HG03097 (cell line): ENCODE measurements at regions not wholly inside any gene's neighbourhood (a gene's known extent, or its start where the extent isn't known, plus 50 kb on each side); places are given as distances from the start of the nearest gene placed in this dataset.
"Not testable (repeated sequence)": the region's sequence is repeated elsewhere in the genome, so short reads cannot be mapped to it uniquely, and the experiment has no call there.

Source experiments
- ATAC-seq: cut with Tn5 transposase; IDR thresholded peaks from one replicate; pipeline ENCODE4 v1.9.1; 2021; ENCODE audit not compliant: unreplicated experiment, low FRiP score

DNA sequence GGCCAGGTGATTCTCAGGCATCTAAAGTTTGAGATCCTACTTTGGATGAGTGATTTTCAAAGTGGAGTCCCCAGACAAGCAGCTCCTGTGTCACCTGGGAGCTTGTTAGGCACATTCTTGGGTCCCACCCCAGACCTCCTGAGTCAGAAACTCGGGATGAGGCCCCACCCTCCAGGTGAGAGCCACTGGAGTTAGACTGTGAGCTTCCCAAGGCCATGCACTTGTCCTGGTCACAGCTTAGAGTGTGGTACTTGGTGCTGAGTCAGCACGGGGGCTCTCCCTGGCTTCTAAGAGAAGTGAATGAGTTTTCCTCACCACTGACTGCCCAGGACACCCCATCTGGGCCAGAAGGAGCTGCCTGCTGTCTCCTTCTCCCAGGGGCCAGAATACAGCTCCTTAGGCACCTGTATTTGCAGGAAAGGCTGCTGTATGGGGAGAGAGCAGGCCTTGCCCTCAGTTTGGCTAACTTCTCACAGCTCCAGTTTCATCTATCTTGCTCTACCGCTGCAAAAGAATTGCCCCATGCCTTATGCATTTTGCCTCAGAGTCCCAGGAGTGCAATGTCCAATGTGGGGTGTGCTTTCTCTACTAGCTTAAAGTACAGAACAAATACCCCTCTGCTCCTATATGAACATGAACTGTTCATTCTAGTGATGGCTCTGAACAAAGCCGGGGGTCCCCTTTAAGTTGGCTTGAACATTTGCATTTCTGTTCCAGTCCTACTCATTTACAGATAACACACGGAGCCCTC lies 98.1 kb downstream of the PSMG1 start:
- no peak for ATAC-seq

DNA sequence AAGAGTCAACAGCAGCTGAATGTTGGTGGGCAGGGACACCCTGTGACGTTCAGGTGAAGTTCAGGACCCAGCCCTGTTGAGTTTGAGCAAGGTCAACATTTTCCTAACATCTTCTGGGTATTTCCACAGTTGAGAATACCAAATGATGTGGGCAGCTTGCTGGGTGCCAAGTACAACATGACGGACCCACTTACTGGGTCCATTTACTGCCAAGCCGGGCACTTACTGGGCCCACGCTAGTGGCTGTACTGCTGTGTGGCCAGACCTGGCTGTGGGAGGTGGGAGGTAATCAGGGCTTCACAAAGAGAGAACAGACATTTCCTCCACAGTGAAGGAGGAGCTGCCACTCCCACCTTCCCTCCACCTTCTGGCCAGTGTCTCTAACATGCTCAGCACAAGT lies 99.2 kb downstream of the PSMG1 start:
- ATAC-seq, result no peak

DNA sequence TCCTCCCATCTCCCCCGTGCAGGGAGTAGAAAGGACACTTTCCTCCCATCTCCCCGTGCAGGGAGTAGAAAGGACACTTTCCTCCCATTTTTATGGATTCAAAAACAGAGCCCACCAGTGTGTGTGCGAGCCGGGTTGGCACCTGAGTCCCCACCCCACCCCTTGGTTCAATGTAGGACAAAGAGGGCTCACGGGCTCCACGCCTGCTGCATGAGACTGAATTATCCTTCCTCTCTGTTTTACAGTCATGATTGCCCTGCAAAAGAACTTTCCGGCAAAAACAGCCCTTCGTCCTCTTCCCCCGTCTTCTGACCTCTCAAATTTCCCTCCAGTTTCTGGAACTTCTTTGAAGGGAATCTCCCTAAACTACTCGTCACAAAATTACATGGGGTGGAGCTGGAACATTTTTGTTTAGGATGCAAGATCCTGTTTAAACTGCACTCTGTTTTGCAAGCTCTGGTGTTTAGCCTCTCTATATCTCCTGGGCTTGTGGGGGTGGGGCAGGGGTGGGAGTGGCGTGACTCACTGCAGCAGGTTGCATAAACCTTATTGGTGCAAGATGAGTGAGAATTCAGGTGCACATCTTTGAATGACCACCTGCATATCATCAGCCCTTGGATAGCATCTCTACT lies 99.8 kb downstream of the PSMG1 start:
- ATAC-seq, result no peak

DNA sequence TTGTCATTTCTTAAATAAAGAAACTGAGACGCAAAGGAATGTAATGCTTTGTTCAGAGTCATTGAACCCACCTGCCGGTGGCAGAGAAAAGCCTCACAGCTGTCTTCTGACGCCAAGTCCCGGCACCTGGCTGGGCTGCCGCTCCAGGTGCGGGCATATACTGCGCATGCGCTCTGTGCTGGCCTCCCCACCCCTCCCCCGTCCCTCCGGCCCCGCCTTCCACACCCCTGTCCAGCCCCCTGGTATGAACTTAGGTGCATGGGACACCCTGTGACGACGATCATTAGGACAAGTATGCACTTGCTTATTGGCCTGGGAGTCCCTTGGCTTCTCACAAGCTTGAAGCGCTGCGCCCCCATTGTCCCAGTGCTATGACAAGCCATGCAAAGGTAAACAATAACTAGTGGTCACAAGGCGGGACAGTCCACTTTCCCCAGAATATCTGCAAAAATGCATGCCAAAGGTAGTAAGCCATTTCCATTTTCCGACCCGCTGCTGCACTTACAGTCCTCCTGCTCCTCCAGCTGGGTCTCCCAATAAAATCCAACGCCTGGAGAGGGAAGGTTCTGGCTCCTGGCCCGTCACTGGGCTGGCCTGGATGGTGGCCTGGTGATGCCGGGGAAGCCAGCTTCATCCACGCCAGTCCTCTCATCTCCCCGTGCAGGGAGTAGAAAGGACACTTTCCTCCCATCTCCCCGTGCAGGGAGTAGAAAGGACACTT lies 100.4 kb downstream of the PSMG1 start:
- no peak for ATAC-seq

DNA sequence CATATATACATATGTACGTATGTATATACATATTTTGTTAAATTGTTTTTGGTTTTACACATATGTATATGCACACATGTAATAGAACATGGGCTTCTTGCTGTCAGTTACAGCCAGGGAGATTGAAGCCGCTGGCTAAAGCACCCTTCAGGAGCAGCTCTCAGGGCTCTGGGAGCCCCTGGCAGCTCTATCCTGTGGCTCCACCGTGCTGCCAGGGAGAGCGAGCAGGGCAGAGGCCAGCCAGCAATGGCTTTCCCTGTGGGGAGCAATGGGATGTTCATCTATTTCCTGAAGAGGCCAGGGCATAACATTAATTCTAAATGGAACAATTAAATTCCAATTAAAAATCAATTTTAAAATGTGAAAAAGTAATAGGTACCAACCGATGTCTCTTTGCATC lies 102.9 kb downstream of the PSMG1 start:
- ATAC-seq, result no peak

DNA sequence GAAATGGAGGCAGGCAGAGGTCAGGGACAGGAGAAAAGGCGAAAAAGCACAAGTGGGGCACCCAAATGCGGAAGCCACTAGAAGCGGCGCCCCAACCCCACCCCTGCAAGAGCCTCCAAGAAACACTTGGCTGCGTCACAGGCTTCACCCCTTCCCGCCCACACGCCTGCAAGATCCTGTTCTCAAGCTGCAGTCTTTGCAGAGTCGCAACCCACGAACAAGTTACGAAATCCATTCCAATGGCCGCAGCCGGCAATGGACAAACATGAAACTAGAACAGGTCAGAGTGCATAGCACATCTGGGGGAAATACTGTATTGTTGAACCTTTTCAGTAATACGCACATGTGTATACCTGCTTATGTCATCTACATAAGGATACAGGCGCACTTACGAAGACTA lies 103.6 kb downstream of the PSMG1 start:
- no peak for ATAC-seq

DNA sequence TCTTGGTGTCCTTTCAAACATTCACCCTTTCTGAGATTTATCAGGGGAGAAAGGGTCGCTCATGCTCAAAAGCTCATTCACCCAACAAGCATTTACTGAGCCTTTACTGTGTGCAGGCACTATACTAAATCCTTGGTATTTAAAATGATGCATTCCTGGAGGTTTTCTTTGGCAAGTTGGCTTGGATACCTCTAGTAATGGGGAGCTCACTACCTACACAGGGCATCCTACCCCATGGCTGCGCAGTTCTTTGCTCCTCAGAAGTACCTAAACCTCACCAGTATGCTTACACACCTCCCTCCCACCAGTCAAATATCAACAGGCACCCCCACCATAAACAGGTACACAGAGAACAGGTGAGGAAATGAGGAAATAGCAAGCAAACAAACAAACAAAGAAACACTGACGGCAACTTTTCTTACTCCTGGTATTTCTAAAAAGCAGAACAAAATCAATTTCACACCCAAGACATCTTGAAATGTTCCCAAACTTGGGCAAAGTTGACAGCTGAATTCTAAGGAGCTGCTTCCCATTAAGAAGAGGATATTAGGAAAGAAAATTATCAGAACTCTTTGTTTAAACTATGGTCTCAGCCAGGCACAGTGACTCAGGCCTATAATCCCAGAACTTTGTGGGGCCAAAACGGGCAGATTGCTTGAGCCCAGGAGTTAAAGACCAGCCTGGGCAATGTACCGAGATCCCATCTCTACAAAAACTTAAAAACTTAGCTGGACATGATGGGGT lies 104.8 kb downstream of the PSMG1 start:
- no peak for ATAC-seq

DNA sequence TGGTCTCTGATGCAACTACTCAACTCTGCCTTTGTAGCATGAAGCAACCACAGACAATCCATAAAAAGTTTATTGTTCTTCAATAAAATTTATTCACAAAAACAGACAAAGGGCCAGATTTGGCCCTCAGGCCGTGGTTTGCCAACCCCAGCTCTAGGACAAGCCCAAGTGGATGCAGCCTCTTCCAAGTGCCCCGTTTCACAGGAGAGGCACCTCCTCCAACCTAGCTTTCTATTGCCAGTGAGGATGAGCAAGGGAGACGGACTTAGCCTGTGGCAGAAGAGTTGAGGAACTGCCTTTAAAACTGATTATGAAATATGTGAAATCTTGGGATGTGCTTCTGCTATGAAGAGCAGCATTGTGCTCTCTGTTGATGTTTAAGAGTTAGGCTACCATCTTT lies 105.4 kb downstream of the PSMG1 start:
- no peak for ATAC-seq

DNA sequence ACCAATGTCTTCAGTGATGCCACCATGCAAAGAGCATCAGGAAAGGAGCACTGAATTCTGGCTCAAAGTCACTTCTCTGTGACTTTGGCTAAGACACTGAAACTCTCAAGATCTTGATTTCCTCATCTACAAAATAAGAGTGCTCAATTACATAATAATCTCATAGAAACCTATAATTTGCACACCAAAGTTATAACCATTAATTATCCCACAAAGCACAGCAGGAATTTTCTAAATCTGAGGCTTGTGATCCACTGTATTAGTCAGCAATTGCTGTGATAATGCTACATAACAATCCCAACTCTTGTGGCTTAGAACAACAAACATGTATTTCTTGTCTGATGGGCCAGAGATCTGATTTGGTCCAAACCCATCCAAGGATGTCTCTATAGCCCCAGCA lies 108.7 kb downstream of the PSMG1 start:
- ATAC-seq, result no peak

DNA sequence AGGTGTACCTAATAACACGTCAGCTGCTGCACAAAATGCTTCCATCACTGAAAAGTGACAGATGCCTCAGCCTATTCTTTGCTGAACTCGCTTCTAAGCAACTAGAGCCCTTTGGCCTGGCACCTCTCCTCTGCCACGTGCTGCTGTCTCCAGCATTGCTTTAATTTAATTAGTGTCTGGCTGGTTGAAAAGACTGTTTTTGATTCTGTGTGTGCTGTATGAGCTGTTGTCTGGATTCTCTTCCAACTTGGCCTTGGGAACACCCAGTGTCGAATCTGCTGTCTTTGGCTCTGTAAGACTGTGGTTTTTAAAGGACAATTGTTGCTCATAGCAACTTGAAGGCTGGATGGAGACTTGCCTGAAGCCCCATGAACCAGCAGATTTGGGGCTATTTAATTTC lies 109.5 kb downstream of the PSMG1 start:
- ATAC-seq, result no peak

DNA sequence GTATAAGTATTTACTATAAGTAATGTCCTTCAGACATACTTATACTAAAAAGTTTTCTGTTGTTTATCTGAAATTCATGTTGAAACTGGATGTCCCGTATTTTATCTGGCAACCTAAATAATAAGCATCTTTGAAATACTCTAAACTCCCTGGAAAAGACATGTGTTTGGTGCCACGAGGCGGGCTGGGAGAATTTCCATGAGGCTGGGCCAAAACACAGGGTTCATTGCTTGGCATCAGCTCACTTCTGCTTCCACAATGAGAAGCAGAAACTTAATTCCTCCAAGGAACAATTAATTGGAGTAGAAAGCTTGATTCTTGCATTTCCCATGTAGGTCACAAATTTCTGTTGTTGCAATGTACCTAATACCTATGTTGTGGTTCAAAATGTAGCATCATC lies 110.2 kb downstream of the PSMG1 start:
- ATAC-seq, result no peak

DNA sequence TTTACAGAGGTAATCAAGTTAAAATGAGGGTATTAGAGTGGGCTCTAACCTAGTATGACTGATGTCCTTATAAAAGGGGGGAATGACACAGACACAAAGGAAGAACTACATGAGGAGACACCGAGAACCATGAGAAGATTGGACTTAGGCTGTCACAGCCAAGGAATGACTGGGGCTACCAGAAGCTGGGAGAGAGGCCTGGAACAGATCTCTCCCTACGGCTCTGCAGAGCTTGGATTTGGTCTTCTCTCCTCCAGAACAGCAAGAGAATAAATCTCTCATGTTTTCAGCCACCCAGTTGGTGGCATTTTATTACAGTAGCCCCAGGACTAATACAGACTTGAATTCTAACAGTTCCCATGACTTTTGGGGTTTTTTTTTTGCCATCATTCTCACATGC lies 110.8 kb downstream of the PSMG1 start:
- no peak for ATAC-seq

DNA sequence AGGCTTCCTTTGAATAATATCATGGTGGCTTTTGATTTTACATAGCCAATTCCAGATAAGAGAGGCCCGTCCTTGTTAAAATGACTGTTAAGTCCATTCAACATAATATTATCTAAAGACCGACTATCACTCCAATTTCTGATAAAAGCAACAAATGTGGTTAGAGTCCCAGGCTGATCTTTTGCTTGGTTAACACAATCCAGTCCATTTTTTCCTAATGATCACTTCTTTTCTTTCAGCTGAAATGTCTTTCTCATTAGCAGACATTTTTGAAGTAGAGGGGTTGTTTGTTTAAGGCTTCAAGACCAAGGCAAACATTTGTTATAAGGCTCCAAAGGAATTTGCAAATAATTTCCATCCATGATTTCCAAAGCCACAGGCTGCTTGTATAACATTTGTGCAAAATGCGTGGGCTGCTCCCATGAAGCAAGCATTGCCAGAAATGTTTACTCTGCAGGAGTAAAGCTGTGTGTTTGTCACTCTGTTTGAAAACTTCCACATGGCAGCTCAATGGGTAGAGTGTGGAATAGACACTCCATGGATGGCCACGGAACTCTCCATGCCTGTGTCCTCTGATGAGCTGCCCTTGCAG lies 111.5 kb downstream of the PSMG1 start:
- ATAC-seq, result no peak

DNA sequence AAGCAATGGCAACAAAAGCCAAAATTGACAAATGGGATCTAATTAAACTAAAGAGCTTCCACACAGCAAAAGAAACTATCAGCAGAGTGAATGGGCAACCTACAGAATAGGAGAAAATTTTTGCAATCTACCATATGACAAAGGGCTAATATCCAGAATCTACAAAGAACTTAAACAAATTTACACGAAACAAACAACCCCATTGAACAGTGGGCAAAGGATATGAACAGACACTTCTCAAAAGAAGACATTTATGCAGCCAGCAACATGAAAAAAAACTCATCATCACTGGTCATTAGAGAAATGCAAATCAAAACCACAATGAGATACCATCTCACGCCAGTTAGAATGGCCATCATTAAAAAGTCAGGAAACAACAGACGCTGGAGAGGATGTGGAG lies 113.4 kb downstream of the PSMG1 start:
- not testable (repeated sequence) for ATAC-seq

DNA sequence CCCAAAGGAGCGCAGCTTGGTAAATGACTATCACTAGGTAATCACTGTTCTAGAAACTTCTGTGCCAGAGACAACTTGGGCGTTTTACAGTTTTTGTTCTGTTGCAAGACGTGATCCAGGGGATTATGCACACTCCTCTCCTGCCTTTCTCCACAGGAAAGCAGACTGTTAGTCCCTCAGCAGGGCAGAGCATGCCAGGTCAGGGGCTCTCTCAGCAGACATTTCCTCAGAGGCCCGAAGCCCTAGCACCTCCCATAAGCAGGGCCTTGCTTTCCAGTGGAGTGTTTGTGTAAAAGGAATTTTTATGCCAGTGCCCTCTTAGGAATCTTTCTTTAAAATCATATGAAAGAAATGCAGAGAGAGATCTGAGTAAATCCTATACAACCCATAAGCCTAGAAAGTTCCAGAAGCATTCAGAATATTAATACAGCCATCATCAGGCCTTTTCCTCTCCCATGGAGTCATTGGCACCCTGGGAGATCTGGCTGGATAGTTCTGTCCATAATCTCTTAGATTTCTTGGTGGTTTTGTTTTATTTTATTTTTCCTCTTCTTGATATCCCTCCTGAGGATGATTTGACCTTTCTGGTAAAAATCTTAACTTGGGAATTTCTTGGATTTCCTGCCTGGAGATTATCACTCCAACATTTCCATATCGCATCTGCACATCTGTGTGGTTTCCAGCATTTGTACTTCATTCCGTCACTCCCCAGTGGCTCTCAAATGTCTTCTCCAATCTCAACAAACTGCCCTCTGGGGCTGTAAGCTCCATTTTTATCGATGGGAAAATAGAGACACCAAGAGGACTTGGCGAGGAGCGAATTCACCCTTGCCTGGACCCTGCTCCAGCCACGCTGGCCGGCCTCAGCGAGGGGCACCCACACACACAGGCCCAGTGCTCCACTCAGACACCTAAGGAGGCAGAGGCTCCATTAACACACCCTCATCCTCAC lies 116.1 kb downstream of the PSMG1 start:
- no peak for ATAC-seq

DNA sequence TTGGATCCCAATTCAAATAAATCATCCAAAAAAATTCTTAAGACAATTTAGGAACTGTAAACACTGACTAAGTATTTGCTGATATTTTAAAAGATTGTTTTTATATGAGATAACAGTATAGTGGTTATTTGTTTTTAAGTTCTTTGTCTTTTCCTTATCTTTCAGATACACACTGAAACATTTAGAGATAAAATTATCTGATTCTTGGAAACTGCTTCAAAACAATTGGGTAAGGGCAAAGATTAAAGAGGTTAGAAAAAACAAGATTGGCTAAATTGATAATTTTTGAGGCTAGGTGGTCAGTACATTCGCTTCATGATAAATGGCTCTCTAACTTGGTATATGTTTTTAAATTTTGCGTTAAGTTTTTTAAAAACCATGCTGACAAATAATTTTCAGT lies 117.3 kb downstream of the PSMG1 start:
- ATAC-seq, result no peak

DNA sequence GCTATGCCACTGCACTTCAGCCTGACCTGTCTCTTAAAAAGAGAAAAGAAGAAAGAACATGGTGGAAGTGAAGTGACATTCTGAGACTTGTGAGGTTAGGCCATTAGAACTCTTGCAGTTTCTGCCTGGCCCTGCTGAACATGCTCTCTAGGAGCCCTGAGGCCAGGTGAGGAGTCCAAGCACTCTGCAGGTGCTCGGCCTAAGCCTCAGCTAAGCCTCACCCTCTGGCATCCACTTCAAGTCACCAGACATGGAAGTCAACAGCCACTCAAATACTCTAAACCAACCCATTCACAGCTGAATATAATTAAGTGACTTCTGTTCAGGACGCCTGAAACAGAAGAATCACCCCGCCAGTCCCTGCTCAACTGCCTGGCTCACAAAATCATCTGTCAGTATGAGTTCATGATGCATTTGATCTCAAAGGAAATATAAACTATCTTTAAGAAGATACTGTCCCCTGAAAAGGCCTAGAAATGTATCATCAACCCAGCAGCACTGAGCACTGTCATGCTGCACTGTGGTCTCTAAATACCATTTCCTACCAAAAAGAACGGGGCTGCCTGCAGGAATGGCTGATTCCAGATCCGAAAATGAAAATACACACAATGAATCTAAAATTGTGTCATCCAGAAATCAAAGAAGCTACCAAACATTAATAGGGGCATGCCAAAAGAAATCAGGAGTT lies 118.8 kb downstream of the PSMG1 start:
- ATAC-seq, result no peak

DNA sequence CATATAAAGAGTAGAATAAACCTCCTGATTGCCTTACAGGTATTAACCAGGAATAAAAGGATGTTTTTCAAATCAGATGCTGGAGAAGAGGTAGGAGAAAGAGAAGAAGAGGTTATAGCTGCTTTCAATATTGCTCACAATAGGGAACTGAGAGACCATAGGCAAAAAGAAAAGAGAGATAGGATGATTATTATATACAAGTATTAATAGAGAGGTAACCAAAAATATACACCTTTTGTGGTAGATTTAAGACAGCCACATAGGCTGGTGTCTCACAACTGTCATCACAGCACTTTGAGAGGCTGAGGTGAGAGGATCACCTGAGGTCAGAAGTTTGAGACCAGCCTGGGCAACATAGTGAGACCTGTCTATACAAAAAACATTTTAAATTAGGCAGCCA lies 119.7 kb downstream of the PSMG1 start:
- ATAC-seq, result no peak

DNA sequence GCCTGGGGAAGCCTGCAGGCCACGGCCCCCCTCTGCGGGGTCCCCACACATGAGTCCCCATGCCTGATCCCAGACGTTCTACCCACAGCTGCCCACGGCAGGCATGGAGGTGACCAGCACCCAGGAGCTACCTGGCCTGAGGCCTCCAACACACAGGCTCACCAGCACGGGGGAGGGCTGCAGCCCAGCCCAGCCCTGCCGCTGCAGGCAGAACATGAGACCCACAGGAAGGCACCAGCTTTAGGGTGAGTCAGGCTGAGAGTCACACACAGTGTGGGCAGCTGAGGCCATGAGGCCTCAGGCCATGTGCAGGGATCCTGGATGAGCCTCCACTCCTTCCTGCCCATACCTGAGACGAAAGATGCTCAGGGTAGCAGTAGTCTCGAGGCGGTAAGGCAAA lies 121.1 kb downstream of the PSMG1 start:
- ATAC-seq, result no peak
